HEK293 (cell line): ENCODE measurements at regions not wholly inside any gene's neighbourhood (a gene's known extent, or its start where the extent isn't known, plus 50 kb on each side); places are given as distances from the start of the nearest gene placed in this dataset.

Source experiments
- CTCF ChIA-PET: fragments of 350-600 bp; formaldehyde crosslinking; extraction: SDS; loops from one replicate; lab custom pipeline; 2021; ENCODE audit warnings: antibody characterized with exemption; lab: Yijun Ruan, JAX
- POLR2A ChIA-PET: fragments of 300-600 bp; formaldehyde crosslinking; extraction: SDS; loops from one replicate; lab custom pipeline; 2020; ENCODE audit warnings: antibody characterized with exemption, inconsistent platforms; lab: Yijun Ruan, JAX
- H3K27ac ChIP-seq: fragments of 200-500 bp; sonication (Bioruptor generic); 2 replicates; pipeline ENCODE4 v1.5.1; 2014; ENCODE audit warnings: low read depth, low read length, control low read depth, inconsistent platforms; ENCODE audit errors: extremely low read depth
- H3K36me3 ChIP-seq, 2 experiments: fragments of 200-500 bp in 1 of 2; sonication (Bioruptor generic) in 1 of 2; 1 replicate in 1 of 2; 2 replicates in 1 of 2; pipeline ENCODE4 v1.5.1; 2014 to 2017; ENCODE audit warnings: inconsistent platforms in 2 of 2, low read length in 2 of 2; ENCODE audit not compliant: control insufficient read depth in 2 of 2, insufficient read depth in 1 of 2
- H3K4me1 ChIP-seq: fragments of 200-500 bp; sonication (Bioruptor generic); 2 replicates; pipeline ENCODE4 v1.5.1; 2014; ENCODE audit warnings: mild to moderate bottlenecking, low read length, inconsistent platforms; ENCODE audit not compliant: control insufficient read depth, insufficient read depth
- H3K4me3 ChIP-seq: 2 replicates; pipeline ENCODE4 v1.5.1; 2011; ENCODE audit warnings: low read depth, mild to moderate bottlenecking, control low read depth, low read length, moderate library complexity
- H3K9me3 ChIP-seq: fragments of 200-500 bp; sonication (Bioruptor generic); 2 replicates; pipeline ENCODE4 v1.5.1; 2014; ENCODE audit warnings: low read depth, low read length, inconsistent platforms; ENCODE audit not compliant: control insufficient read depth, insufficient read depth
- IKZF3 ChIP-seq: fragments of 450-650 bp; IDR thresholded peaks from 2 replicates; pipeline ENCODE4 v1.5.0; 2018; ENCODE audit warnings: missing biosample characterization, mild to moderate bottlenecking, missing genetic modification characterization, moderate library complexity
- PRDM10 ChIP-seq: fragments of 450-650 bp; formaldehyde crosslinking; IDR thresholded peaks from 2 replicates; pipeline ENCODE4 v1.5.1; 2016; ENCODE audit warnings: missing biosample characterization, missing genetic modification characterization
- PRDM4 ChIP-seq: fragments of 450-650 bp; formaldehyde crosslinking; IDR thresholded peaks from 2 replicates; pipeline ENCODE4 v1.5.1; 2017; ENCODE audit warnings: missing biosample characterization, missing genetic modification characterization
- ZBTB1 ChIP-seq: fragments of 450-650 bp; formaldehyde crosslinking; IDR thresholded peaks from 2 replicates; pipeline ENCODE4 v1.5.1; 2016; ENCODE audit warnings: missing biosample characterization, missing genetic modification characterization
- ZBTB21 ChIP-seq: fragments of 450-650 bp; formaldehyde crosslinking; IDR thresholded peaks from 2 replicates; pipeline ENCODE4 v1.5.1; 2017; ENCODE audit warnings: missing biosample characterization, missing genetic modification characterization
- ZBTB44 ChIP-seq: fragments of 450-650 bp; IDR thresholded peaks from 2 replicates; pipeline ENCODE4 v1.5.1; 2018; ENCODE audit warnings: missing biosample characterization, mild to moderate bottlenecking, missing genetic modification characterization
- ZBTB6 ChIP-seq: fragments of 450-650 bp; formaldehyde crosslinking; IDR thresholded peaks from 2 replicates; pipeline ENCODE4 v1.5.1; 2017; ENCODE audit warnings: missing biosample characterization, missing genetic modification characterization
- ZNF140 ChIP-seq: fragments of 450-650 bp; formaldehyde crosslinking; IDR thresholded peaks from 2 replicates; pipeline ENCODE4 v1.5.1; 2016; ENCODE audit warnings: missing biosample characterization, missing genetic modification characterization
- ZNF280D ChIP-seq: fragments of 450-650 bp; formaldehyde crosslinking; IDR thresholded peaks from 2 replicates; pipeline ENCODE4 v1.5.1; 2016; ENCODE audit warnings: missing biosample characterization, missing genetic modification characterization
- ZNF580 ChIP-seq: fragments of 450-650 bp; formaldehyde crosslinking; IDR thresholded peaks from 2 replicates; pipeline ENCODE4 v1.5.1; 2016; ENCODE audit warnings: missing biosample characterization, missing genetic modification characterization
- ZNF626 ChIP-seq: fragments of 450-650 bp; sonication (Bioruptor Pico); formaldehyde crosslinking; IDR thresholded peaks from 2 replicates; pipeline ENCODE4 v1.5.1; 2018; ENCODE audit warnings: missing biosample characterization, missing genetic modification characterization, inconsistent platforms
- ZNF658 ChIP-seq: fragments of 450-650 bp; formaldehyde crosslinking; IDR thresholded peaks from 2 replicates; pipeline ENCODE4; 2016; ENCODE audit warnings: missing biosample characterization, missing genetic modification characterization
- ZSCAN23 ChIP-seq: fragments of 450-650 bp; formaldehyde crosslinking; IDR thresholded peaks from 2 replicates; pipeline ENCODE4 v1.5.1; 2016; ENCODE audit warnings: missing biosample characterization, missing genetic modification characterization

- TF ChIP-seq ZNF626 (tag by site-specific recombination) (no peak), PRDM4 (tag by site-specific recombination) (0 out of 2 replicates have a peak, but pooled peaks have one; percentile 10)
- no peak overlapping the region; the same call in 1 of the 2 replicates for H3K27ac ChIP-seq
- POLR2A ChIA-PET: no interaction called here
- no peak overlapping the region for H3K4me3 ChIP-seq
- no peaks in the 10 kb centered on the region for H3K9me3 ChIP-seq
- H3K36me3 ChIP-seq: no peaks in the 10 kb centered on the region
- CTCF ChIA-PET: no interaction called here
- peaks cover 5% of the 10 kb centered on the region for H3K4me1 ChIP-seq
Observed at GRCh38 chrX:40173143-40174000, 75.6 kb upstream of the BCOR start.

GRCh38 chrX:40172401-40173142 is 74.8 kb upstream of the BCOR start:
- ChIA-PET CTCF (no interaction called here), POLR2A (no interaction called here)
- Histone ChIP-seq H3K27ac (no peak overlapping the region), H3K4me3 (peak overlapping the region; percentile 14), H3K9me3 (no peaks in the 10 kb centered on the region), H3K36me3 (no peaks in the 10 kb centered on the region), H3K4me1 (peaks cover 5% of the 10 kb centered on the region)
- 0 out of 2 replicates have a peak, but pooled peaks have one; percentile 56 for TF ChIP-seq ZBTB6 (tag by site-specific recombination)
- no peak for TF ChIP-seq ZBTB21

- ChIA-PET CTCF (no interaction called here), POLR2A (interaction anchor here (0.8 kb wide), 1 partner anchor 75 kb away, joined by 3 read pairs; no protein-coding TSS in a partner anchor)
- Histone ChIP-seq H3K9me3 (no peaks in the 10 kb centered on the region), H3K36me3 (no peaks in the 10 kb centered on the region), H3K27ac (peak overlapping the region; percentile 73), H3K4me3 (peak overlapping the region; percentile 14), H3K4me1 (peaks cover 5% of the 10 kb centered on the region)
- TF ChIP-seq ZBTB1 (tag by site-specific recombination): no peak
- TF ChIP-seq ZNF280D: no peak
- no peak for TF ChIP-seq ZBTB44 (tag by site-specific recombination)
- no peak for TF ChIP-seq IKZF3 (tag by site-specific recombination)
- TF ChIP-seq ZNF658: no peak
- no peak for TF ChIP-seq ZSCAN23 (tag by site-specific recombination)
- TF ChIP-seq PRDM10 (tag by site-specific recombination): no peak
- no peak for TF ChIP-seq ZNF140
- TF ChIP-seq ZNF580 (tag by site-specific recombination): no peak
Observed at GRCh38 chrX:40171513-40172400, 74.0 kb upstream of the BCOR start.
